ENCODE measurements at regions not wholly inside any gene's neighbourhood (a gene's known extent, or its start where the extent isn't known, plus 50 kb on each side); places are given as distances from the start of the nearest gene placed in this dataset.
A peak's percentile ranks its signal among the peaks of the same experiment; 100 is the strongest.

DNA sequence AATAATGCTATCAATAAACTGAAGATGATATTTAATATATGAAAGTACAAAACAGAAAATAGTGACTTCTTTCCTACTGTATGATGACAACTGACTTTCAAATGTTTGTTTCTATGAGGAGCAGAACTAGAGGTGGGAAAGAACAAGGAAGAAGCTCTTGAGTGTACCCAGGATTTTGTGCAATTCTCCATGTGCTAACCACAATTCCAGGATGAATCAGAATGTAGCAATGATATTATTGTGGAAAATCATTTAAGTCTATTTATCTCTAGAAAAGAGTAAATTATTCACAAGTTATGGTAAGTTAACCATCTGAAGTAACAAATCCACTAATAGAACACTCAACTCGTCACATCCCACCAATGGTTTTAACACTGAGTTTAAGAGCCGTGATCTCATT, 324.1 kb upstream of the EMCN start:
- DNase-seq: no peak

DNA sequence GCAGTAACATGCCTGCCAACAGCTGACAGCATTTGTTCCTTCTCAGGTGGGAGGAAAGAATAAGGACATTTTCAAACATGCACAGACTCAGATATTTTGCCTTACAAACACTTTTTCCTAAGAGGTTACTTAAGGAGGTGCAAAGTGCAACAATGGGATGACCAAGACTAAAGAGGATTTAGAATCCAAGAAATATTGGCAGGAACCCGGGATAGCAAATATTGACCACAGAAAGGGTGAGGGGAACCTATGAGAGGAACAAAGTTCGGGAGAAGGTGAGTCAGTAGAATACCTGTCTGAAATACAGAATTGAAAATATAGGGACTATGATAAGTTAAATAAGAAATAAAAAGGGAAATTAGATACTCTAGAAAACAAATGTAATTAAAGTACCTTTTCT, 321.9 kb upstream of the EMCN start:
- DNase-seq: no peak

DNA sequence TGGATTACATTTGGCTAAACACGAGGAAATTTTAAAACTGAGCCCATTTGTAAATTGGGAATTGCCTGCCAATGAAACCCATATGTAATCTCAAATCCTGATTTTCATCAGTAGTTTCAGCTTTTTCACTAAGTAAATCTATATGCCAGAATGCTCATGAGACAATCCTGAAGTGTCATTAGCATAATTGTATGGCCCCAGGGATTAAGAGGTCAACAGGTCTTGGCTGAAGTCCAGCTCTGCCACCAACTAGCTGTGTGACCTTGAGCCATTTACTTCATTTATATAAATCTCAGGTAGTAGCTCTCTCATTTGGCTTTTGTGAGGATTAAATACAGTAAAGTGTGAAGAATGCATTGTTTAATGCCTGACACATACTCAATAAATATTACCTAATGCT, 320.5 kb upstream of the EMCN start:
- no peak for DNase-seq

DNA sequence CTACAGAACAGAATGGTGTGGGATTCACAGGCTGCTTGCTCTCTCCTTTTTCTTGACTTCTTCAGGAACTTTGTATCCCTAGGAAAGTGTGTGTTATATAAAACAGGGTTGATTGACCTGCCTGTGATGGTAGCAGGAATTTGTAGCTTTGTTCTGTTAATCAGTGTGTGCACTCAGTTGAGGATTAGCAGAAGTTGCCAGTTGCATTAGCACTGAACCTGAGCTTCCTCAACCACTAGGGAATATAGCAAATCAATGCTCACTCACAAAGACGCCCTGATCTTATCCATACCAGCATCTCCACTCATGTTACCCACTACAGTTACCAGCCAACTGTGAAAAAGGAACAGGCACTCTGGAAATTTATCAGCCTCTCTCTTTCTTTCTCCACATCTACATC, 319.1 kb upstream of the EMCN start:
- no peak for DNase-seq

DNA sequence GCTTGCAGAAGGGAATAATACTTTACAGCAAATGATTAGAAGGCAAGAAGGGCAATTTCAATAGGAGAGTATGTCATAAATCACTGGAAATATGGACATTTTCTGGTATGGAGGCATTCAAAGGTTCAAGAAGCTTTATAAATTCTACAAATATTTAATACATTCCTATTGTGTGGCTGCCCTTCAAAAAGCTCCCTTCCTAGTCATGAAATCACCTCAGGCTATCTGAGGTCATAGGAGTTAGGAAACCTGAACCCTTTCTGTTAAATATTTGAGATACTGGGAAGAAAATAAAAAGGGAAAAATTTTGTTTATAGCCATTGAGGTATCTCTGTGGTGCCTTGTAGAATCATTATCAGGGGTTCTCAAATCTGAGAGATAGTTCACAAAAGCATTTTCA, 316.8 kb upstream of the EMCN start:
- no peak for DNase-seq

DNA sequence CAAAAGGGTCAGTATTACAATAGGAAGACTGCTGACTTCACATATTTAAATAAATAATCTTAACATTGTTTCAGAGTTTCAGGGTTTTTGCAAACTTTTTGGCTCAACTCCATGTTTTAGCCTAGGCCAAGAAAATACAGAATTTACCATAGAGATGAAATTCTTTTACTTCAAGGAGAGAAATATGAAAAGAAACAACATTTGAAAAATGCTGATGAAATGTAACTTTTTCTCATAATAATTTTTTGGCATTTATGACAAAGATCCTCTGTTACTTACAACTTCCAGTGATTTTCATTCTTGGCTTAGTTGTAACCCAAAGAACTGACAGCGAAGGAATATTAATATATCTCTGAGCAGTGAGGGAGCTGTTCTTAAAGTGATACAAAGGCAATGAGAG, 316.1 kb upstream of the EMCN start:
- no peak for DNase-seq

DNA sequence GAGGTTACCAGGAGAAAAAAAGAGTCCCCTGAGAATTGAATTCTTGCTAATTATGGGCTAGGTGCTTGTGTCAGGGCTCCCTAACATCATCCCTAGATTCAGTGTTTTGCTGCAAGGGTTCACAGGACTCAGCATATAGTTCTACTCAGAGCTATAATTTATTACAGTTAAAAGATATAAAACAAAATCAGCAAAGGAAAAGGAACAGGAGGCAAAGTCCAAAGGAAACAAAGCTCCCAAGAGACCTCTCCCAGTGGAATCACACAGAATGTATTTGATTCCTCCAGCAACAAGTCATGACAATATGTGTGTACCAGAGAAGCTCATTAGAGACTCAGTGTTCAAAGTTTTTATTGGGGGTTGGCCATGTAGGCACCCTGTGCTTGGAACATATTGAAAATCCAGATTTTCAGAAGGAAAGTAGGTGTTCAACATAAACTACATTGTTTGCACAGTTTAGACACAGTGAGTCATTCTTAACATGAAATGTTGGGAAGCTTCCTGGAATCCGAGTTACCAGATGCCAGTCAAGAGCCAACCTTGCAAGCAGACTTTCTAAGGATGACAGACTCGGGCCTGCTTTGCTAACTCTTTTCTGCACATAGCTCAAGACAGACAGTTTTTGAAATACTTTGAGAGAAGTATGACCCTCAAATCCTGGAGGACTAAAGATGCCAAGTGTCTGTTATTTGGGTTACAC, 311.3 kb upstream of the EMCN start:
- no peak for DNase-seq

DNA sequence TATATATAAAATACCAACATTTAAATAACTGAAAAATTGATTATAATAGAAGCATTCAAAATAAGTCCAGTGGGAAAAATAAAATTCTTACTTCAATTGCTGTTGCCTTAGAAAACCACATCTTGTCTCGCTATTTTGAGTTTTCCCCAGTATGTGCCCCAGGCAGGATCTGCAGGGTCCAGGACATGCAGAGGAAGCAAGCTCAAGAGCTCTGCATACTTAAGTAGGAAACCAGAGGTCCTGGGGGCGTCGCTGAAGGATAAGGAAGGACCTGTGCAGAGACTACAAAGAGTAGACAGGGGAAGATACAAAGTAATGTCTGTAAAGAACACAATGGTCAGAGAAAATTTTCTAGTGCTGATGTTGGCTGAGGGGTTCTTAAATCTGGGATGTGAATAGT, 310.5 kb upstream of the EMCN start:
- no peak for DNase-seq

DNA sequence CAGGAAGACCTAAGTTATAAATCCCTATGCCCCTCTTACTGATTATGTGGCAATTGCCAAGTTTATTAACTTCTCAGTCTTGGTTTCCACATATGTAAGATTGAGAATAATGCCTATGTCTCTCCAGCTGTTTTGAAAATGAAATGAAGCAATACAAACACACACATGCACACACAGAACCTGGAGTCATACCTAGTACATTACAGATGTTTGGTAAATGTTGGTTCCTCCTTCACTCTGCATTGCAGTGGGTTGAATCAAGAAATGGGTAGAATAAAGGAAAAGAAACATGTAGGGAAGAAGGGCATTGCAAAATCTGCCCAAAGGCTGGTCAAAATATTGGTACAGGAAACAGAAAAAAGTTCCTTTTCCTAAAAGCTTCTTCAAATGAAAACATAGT, 309.9 kb upstream of the EMCN start:
- DNase-seq: no peak

DNA sequence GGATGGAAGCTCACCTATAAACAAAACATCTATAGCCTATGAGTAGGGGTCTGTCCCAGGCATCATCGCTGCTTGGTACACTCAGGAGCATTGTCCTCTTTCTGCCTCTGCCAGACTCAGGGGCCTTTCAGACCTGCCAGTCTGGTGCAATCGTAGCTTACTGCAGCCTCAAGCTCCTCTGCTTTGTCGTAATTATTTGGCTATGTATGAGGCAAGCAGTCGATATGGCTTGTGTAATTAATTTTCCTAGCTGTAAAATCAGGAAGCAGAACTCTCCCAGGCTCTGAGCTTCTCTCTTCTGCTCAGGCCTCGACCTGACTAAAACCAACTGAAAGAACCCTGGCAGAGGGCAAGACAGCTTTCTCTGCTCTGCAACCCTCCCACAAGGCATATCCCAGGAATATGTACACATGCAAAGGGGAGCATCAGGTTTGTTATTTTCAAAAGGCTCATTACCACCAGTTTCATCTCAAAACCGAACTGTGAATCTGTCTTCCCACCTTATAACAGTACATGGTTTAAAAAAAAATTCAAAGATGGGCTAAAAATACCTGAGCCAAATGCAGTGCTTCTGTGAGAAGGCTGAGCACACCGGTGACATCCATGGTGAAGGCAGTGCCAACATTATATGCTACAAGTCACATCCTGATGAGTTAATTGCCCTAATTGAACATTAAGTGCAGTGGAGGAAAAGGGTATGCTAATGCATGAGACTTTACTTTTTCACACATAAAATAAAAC, 309.2 kb upstream of the EMCN start:
- DNase-seq: no peak

DNA sequence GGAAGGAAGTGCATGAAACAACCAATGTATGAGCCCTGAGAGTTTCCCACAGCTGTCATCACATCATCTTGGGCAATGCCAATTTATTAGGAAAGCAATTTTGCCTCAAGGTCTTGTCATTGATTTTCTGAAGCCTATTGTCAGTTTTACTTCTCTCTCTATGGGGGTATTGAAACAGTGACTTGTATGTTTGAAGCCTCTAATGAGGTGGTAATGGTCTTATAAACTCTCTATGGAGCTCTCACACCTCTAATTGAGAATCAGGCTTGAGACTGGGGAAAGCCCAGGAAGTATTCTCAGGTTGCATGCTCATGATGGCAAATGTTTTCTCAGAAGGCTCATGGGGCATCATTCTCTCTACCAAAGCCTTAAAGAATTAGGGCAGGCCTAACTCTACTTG, 308.2 kb upstream of the EMCN start:
- no peak for DNase-seq

DNA sequence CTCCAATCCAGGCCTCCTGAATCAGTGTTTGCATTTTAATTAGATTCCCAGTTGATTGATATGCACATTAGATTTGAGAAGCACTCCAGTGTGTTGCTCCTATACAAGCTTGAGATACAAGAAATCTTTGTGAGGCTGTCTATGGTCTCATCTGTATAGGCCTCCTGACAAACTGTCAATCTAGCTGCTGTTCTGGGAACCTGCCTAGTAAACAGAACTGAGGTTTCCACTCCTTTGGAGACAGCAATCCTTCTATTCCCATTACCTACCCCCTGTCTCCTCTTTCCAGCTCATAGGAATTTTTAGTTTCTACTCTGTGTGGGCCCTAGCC, 306.1 kb upstream of the EMCN start:
- no peak for DNase-seq

DNA sequence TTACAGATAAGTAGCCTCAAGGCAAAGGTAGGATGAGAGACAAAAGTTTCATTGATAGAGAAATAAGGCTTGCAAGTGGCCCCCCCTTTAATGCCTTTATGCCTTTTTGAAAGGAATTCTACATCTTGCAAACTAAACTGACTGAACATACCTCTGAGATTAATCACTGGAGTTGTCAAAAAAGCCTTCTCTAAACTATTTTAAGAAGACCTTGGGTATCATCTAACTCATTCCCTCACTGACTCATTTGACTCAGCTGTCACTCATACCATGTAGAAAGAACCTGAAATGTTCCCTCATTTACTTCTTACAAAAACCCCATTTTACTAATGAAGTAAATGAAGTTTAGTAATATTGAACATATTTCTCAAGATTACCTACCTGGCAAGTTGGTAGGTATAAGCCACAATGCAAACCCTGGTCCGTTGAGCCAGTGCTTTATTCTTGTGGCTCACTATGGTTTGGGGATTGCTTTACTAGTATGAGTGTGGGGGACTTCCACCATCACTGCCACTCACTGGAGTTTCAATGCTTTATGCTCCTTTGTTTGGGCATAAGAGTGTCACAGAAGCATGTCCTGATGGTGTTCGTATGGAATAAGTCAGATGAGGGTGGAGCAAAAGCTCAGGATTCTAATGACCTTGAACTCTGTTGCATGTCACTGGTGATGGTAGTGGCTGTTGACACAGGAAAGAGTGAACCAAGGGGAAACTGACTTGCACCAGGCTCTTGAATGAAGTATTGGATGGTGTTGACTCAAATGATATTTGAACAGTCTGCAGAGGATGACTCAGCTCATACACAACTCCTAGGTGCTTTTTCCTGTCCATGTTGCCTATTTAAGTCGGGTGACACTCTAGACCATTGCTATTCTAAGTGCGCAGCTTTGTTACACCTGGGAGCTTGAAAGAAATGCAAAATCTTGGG, 305.5 kb upstream of the EMCN start:
- DNase-seq: peak; percentile 8

DNA sequence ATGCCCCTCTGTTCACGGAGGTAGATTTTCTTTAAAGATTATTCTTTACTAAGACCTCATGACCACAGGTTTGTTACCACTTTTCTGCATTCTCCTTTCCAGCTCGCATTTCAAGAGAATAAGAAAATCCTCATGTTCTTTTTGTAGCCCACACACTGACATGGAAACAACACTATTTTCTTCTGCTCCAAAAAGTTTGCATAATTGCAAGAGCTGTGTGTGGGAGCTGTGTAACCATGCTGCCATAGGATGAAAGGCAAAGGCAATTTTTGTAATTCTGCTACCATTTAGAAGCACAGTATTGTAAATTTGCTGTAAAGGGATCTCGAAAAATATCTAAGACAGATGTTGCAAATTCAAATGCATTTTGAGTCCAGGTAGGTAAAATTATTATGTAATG, 302.4 kb upstream of the EMCN start:
- DNase-seq: no peak

DNA sequence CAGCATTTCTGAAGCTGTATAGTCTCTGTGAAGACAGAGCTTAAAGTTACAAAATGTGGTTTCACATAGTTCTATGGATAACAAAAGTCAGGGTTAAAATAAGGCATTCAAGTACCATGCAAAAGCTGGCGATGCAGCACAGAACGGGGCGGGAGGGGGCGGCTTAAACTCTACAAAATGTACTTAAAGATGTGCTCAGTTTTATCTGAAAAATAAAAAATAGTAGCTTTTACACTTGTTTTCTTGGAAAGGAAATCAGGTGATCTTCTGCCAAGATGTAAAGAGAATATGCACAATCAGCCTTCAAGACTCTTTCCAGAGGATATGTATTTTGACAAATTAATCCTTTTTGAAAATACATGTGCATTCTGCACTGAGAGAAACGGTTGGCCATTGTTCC, 301.7 kb upstream of the EMCN start:
- no peak for DNase-seq

DNA sequence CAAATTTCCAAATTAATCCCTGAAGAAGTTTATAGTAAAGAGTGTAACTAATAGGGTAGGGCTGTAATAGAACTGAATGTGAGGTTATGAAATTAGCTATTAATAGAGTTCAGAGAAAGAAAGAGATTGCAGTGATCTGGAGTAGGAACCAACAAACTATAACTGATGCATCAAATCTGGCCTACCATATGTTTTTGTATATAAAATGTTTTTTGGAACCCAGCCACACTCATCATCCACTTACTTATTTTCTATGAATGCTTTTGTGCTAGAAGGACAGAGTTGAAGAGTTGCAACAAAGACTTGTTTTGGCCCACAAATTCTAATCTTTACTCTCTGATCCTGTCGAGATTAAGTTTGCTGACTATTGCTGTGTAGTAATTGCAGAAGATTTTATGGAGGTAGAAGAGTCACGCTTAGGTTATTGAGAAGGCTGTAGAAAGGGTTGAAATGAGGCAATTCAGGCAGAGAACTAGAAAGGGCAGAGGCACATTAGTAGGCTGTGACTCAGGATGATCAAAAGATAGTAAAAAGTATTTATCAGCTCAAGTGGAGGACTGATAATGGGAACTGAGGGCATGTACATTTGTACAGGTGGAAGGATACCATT, 298.7 kb upstream of the EMCN start:
- DNase-seq: no peak

DNA sequence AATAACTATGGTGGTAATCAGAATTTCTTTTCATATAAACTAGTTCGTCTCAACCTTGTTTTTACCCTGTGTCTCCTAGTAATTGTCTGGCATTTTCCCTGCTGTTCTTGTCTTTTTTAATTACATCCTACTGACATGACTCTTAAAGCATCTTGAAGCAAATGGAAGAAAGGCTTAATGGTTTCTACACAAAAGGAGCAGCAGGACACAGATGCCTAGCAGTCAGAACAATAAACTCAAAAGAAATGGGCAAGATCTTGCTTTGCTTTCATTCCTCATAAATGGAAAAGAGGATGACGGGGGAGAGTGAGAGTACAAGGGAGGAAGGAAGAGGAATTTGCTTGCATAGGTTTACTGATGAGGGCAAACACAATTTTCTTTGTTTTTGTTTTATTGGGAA, 293.2 kb upstream of the EMCN start:
- DNase-seq: no peak

DNA sequence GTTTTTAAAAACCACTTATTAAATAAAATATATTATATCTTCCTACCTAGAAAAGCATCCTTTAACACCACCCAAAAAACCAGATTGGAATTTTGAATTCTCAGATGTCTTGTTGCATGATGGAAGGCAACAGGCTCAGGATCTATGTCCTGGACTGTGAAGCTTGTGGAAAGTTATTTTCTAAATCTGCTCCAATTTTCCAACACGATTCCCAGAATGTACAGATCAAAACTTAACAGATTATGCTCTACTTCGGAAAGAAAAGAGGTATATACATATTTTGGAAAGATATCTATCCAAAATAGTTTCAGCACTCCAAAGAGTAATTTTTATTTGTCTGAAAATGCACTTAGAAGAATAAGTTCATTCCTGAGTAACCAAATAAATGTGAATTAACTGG, 291.7 kb upstream of the EMCN start:
- no peak for DNase-seq

DNA sequence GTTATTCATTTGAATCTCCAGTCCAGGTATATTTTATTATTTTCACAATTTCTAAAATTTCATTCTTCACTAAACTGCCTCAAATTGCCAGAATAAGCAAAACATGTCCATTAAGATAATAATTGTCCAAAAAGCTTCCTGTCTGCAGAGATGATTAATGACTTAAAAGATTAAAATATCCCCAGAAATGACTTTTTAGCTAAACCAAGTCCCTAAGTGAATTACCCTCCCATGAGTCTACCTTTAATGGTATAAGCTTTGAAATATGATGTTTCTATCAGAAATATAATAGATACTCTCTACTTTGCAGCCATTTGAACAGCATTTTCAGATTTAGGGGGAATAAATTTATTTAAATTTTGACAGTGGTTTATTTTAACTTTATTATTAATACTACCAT, 289.2 kb upstream of the EMCN start:
- no peak for DNase-seq

DNA sequence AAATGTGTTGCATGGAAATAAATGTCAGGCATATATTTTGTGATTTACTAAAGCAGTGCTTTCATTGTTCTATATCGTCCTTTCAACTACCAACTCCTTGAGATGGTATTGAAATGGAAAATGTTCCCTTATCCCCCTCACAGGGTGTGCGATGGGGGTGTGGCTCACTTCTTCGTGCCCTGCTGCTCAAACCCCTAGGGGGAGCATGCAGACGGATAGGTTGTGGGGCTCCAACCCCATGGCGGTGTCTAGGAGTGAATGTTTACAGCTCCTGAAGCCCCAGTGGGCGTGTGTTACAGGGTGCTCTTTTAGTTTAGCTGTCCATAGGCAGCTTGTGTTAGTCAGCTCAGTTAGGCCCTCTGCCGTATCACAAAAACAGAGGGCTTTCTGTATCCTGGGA, 287.7 kb upstream of the EMCN start:
- no peak for DNase-seq

DNA sequence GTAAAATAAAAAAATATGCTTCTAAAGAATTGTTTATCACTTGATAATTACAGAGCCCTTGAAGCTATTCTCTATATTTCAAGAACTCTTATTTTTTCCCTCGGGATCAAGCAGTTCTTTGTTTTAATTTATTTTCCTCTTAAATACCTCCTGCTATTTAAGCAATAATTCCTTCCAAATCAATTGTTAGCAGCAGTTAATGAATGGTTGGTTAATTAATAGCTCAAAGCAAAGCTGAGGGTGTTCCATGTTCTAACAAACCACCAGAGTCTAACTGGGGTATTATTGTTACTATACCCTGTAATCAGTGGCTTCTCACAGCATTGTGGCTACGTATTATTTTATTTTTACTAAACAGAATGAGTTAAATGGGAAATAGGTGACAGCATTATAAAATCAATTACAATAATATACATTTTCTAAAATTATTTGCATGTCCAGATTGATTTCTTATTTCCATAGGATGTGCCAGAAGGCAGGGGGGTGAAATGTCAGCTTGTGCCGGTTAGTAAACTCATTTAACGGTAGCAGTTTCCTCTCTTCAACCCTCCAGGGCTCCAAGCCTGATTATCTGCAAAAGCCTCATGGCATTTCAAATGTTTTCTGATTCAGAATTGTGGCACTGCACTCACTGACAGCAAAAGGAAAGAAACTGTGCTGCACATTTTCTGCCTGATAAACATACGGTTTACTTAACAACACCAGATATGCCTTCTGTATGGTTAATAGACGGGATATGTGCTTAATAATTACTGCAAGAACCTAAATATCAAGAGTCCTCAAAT, 286.9 kb upstream of the EMCN start:
- no peak for DNase-seq

DNA sequence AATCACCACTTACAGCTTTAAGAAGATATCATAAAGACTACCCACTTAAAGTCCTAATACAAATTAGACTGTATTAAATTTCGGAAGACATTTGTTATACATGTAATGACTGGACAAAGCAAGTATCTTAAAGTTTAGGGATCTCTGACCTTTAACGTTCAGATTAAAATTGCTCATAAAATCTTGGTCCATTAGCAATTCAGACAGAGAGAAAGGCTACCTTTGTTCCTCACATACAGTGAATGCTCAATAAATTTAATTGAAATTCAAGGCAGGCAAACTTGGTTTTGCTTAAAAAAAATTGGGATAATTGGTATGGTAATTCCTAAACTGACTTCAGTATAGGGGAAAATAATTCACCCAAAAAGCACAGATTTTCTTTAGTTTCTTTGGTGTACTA, 285.9 kb upstream of the EMCN start:
- DNase-seq: no peak

All from kidney glomerular epithelial cell (primary cell).